ENCODE measurements at regions not wholly inside any gene's neighbourhood (a gene's known extent, or its start where the extent isn't known, plus 50 kb on each side); places are given as distances from the start of the nearest gene placed in this dataset.

- CTCF ChIA-PET, result no interaction called here
- POLR2A ChIA-PET (ENCODE audit: low non-redundant PET), result no interaction called here
- BruUV-seq (replicated peaks), result no TSS peak
- peaks cover 10% of the 10 kb centered on the region for H3K9me3 ChIP-seq (ENCODE audit: low read depth, low read length, poor library complexity, severe bottlenecking)
- DNase-seq (ENCODE audit: low spot score), result no peak
- H3K36me3 ChIP-seq (ENCODE audit: insufficient read depth, low read length, poor library complexity, severe bottlenecking), result no peaks in the 10 kb centered on the region
- H3K27ac ChIP-seq (ENCODE audit: low read depth, low read length, poor library complexity, severe bottlenecking), result no peak overlapping the region
- no peak for TF ChIP-seq EZH2 (IDR thresholded peaks at IDR 0.05; ENCODE audit: borderline replicate concordance, low read depth, low read length, poor library complexity, severe bottlenecking)
- no peak for TF ChIP-seq CTCF (conservative IDR thresholded peaks at IDR 0.05; ENCODE audit: low read depth, low read length)
- no peaks in the 10 kb centered on the region for H3K4me1 ChIP-seq (ENCODE audit: insufficient read depth, low read length, poor library complexity, severe bottlenecking)
- intact Hi-C loops (cut with micrococcal nuclease; ENCODE audit: unreplicated experiment), result no loop called here
- no peaks in the 10 kb centered on the region for H3K27me3 ChIP-seq (replicated peaks; ENCODE audit: insufficient read depth, low read depth, low read length, poor library complexity)
- H3K4me3 ChIP-seq (ENCODE audit: low read depth, low read length, poor library complexity, severe bottlenecking), result no peak overlapping the region
Observed at GRCh38 chr5:107072440-107072839, 598.3 kb downstream of the EFNA5 start.

- intact Hi-C loops (cut with micrococcal nuclease; ENCODE audit: unreplicated experiment), result no loop called here
- peaks cover 10% of the 10 kb centered on the region for H3K9me3 ChIP-seq (ENCODE audit: low read depth, low read length, poor library complexity, severe bottlenecking)
- TF ChIP-seq CTCF (conservative IDR thresholded peaks at IDR 0.05; ENCODE audit: low read depth, low read length) (no peak), EZH2 (IDR thresholded peaks at IDR 0.05; ENCODE audit: borderline replicate concordance, low read depth, low read length, poor library complexity, severe bottlenecking) (no peak)
Observed at GRCh38 chr5:107068782-107069181, 602.0 kb downstream of the EFNA5 start.

GRCh38 chr5:107067395-107067794, 603.3 kb downstream of the EFNA5 start:
- DNase-seq (ENCODE audit: low spot score), result no peak
- ChIA-PET CTCF (no interaction called here), POLR2A (ENCODE audit: low non-redundant PET) (no interaction called here)
- peaks cover 10% of the 10 kb centered on the region for H3K9me3 ChIP-seq (ENCODE audit: low read depth, low read length, poor library complexity, severe bottlenecking)
- no TSS peak for BruUV-seq (replicated peaks)
- no peaks in the 10 kb centered on the region for H3K4me1 ChIP-seq (ENCODE audit: insufficient read depth, low read length, poor library complexity, severe bottlenecking)
- TF ChIP-seq EZH2 (IDR thresholded peaks at IDR 0.05; ENCODE audit: borderline replicate concordance, low read depth, low read length, poor library complexity, severe bottlenecking), result no peak
- peak; percentile 26; the same call in 1 of the 2 replicates for TF ChIP-seq CTCF (conservative IDR thresholded peaks at IDR 0.05; ENCODE audit: low read depth, low read length)
- no peak overlapping the region for H3K4me3 ChIP-seq (ENCODE audit: low read depth, low read length, poor library complexity, severe bottlenecking)
- intact Hi-C loops (cut with micrococcal nuclease; ENCODE audit: unreplicated experiment), result no loop called here
- H3K27ac ChIP-seq (ENCODE audit: low read depth, low read length, poor library complexity, severe bottlenecking), result no peak overlapping the region
- no peaks in the 10 kb centered on the region for H3K36me3 ChIP-seq (ENCODE audit: insufficient read depth, low read length, poor library complexity, severe bottlenecking)
- no peaks in the 10 kb centered on the region for H3K27me3 ChIP-seq (replicated peaks; ENCODE audit: insufficient read depth, low read depth, low read length, poor library complexity)

More at GRCh38 chr5:107068782-107069181, 602.0 kb downstream of the EFNA5 start:
- no TSS peak for BruUV-seq (replicated peaks)
- CTCF ChIA-PET, result no interaction called here
- H3K36me3 ChIP-seq (ENCODE audit: insufficient read depth, low read length, poor library complexity, severe bottlenecking), result no peaks in the 10 kb centered on the region
- DNase-seq (ENCODE audit: low spot score), result no peak
- no peaks in the 10 kb centered on the region for H3K4me1 ChIP-seq (ENCODE audit: insufficient read depth, low read length, poor library complexity, severe bottlenecking)
- no peak overlapping the region for H3K27ac ChIP-seq (ENCODE audit: low read depth, low read length, poor library complexity, severe bottlenecking)
- POLR2A ChIA-PET (ENCODE audit: low non-redundant PET), result no interaction called here
- no peak overlapping the region for H3K4me3 ChIP-seq (ENCODE audit: low read depth, low read length, poor library complexity, severe bottlenecking)
- no peaks in the 10 kb centered on the region for H3K27me3 ChIP-seq (replicated peaks; ENCODE audit: insufficient read depth, low read depth, low read length, poor library complexity)

All from A673 (cell line).